ENCODE measurements at regions not wholly inside any gene's neighbourhood (a gene's known extent, or its start where the extent isn't known, plus 50 kb on each side); places are given as distances from the start of the nearest gene placed in this dataset.

DNA sequence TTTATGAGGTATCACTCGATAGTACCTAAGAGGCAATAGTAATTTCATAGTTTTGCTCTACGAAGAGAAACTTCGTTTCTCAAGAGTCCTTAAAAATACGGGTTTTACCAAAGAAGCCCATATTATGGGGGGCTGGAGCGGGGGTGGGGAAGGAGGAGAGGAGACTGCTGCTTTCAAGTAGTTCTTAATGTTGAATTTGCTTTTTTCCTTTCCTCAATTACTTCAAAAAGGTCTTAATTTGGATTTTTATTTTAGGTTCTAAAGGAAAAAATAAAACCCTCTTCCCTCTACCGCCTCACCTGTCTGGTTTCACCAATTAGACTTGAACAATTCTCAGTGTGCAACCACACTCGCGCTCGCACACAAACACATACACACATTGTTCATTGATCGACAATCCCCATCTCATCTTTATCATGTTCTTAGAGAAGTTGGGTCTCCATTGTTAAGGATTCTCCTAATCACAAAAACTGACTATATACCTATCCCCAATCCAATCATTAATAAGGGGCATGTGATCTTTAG is 97.2 kb downstream of the HFE start:
- Histone ChIP-seq H4K20me1 (ENCODE audit: low read depth, low read length) (no peaks in the 10 kb centered on the region), H3K9me3 (ENCODE audit: insufficient read depth, low read length) (no peaks in the 10 kb centered on the region), H3K9ac (ENCODE audit: low read length) (no peak overlapping the region), H3K36me3 (ENCODE audit: low read length) (no peaks in the 10 kb centered on the region), H3F3A (ENCODE audit: insufficient read depth) (peaks cover 29% of the 10 kb centered on the region), H3K9me2 (replicated peaks; ENCODE audit: insufficient read depth, low read length) (no peaks in the 10 kb centered on the region), H3K4me3 (ENCODE audit: insufficient read depth, low read length, poor library complexity, severe bottlenecking) (no peak overlapping the region), H2AFZ (ENCODE audit: low read depth, low read length, severe bottlenecking) (peak overlapping the region; percentile 0), H3K79me2 (ENCODE audit: insufficient read depth, low read length) (no peaks in the 10 kb centered on the region), H3K27ac (ENCODE audit: low read depth, low read length) (no peak overlapping the region), H3K4me2 (ENCODE audit: low read depth, low read length, poor library complexity, severe bottlenecking) (no peak overlapping the region), H3K27me3 (ENCODE audit: low read length) (no peaks in the 10 kb centered on the region)
- TF ChIP-seq, protein P1, sequence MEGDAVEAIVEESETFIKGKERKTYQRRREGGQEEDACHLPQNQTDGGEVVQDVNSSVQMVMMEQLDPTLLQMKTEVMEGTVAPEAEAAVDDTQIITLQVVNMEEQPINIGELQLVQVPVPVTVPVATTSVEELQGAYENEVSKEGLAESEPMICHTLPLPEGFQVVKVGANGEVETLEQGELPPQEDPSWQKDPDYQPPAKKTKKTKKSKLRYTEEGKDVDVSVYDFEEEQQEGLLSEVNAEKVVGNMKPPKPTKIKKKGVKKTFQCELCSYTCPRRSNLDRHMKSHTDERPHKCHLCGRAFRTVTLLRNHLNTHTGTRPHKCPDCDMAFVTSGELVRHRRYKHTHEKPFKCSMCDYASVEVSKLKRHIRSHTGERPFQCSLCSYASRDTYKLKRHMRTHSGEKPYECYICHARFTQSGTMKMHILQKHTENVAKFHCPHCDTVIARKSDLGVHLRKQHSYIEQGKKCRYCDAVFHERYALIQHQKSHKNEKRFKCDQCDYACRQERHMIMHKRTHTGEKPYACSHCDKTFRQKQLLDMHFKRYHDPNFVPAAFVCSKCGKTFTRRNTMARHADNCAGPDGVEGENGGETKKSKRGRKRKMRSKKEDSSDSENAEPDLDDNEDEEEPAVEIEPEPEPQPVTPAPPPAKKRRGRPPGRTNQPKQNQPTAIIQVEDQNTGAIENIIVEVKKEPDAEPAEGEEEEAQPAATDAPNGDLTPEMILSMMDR (IDR thresholded peaks at IDR 0.05; ENCODE audit: insufficient read depth, low read length, poor library complexity, severe bottlenecking): no peak
- TF ChIP-seq EZH2phosphoT487 (conservative IDR thresholded peaks at IDR 0.05; ENCODE audit: low read length): no peak

DNA sequence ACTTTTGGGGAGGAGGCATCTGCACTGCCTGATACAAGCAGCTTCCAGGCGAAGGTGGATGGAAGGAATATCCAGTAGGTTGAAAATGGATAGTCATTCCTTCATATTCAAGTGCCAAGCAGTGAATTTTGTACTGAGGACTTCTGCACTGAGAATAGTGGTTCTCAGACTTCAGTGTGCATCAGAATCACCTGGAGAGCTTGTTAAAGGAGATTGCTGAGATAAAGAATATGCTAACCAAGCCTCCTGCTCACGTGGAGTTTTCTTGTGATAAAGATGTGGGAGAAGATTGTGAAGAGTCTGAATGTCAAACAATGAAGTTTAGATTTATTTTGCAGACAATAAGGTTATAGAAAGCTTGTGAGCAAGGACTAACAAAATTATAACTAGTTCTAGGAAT is 97.8 kb downstream of the HFE start:
- Histone ChIP-seq H3K27ac (ENCODE audit: low read depth, low read length) (no peak overlapping the region), H3K36me3 (ENCODE audit: low read length) (no peaks in the 10 kb centered on the region), H3K79me2 (ENCODE audit: insufficient read depth, low read length) (no peaks in the 10 kb centered on the region), H3K9me2 (replicated peaks; ENCODE audit: insufficient read depth, low read length) (no peaks in the 10 kb centered on the region), H3F3A (ENCODE audit: insufficient read depth) (peaks cover 33% of the 10 kb centered on the region), H3K4me2 (ENCODE audit: low read depth, low read length, poor library complexity, severe bottlenecking) (no peak overlapping the region), H3K9me3 (ENCODE audit: insufficient read depth, low read length) (no peaks in the 10 kb centered on the region), H3K9ac (ENCODE audit: low read length) (no peak overlapping the region), H3K27me3 (ENCODE audit: low read length) (no peaks in the 10 kb centered on the region), H2AFZ (ENCODE audit: low read depth, low read length, severe bottlenecking) (no peak overlapping the region), H3K4me3 (ENCODE audit: insufficient read depth, low read length, poor library complexity, severe bottlenecking) (no peak overlapping the region), H4K20me1 (ENCODE audit: low read depth, low read length) (no peaks in the 10 kb centered on the region)
- no peak for TF ChIP-seq EZH2phosphoT487 (conservative IDR thresholded peaks at IDR 0.05; ENCODE audit: low read length)
- TF ChIP-seq, protein P1 (IDR thresholded peaks at IDR 0.05; ENCODE audit: insufficient read depth, low read length, poor library complexity, severe bottlenecking): no peak

DNA sequence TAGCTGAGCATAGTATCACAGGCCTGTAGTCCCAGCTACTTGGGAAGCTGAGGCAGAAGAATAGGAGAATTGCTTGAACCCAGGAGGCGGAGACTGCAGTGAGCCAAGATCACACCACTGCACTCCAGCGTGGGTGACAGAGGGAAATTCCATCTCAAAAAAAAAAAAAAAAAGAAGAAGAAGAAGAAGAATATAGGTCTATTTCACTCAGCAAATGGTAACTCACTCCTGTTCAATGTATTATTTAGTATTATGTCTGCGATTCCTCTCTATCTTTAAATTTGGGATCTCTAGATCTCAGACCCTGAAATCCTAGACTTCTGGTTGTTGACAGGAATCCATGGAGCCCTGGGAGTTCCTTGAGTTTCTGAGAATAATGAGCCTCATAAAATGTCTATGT is 98.6 kb downstream of the HFE start:
- Histone ChIP-seq H3K27ac (ENCODE audit: low read depth, low read length) (no peak overlapping the region), H3K4me2 (ENCODE audit: low read depth, low read length, poor library complexity, severe bottlenecking) (no peak overlapping the region), H3K4me3 (ENCODE audit: insufficient read depth, low read length, poor library complexity, severe bottlenecking) (no peak overlapping the region), H3K36me3 (ENCODE audit: low read length) (no peaks in the 10 kb centered on the region), H2AFZ (ENCODE audit: low read depth, low read length, severe bottlenecking) (no peak overlapping the region), H3K9ac (ENCODE audit: low read length) (no peak overlapping the region), H3K9me3 (ENCODE audit: insufficient read depth, low read length) (no peaks in the 10 kb centered on the region), H3K27me3 (ENCODE audit: low read length) (no peaks in the 10 kb centered on the region), H3F3A (ENCODE audit: insufficient read depth) (peaks cover 35% of the 10 kb centered on the region), H3K9me2 (replicated peaks; ENCODE audit: insufficient read depth, low read length) (no peaks in the 10 kb centered on the region), H4K20me1 (ENCODE audit: low read depth, low read length) (no peaks in the 10 kb centered on the region), H3K79me2 (ENCODE audit: insufficient read depth, low read length) (no peaks in the 10 kb centered on the region)
- TF ChIP-seq EZH2phosphoT487 (conservative IDR thresholded peaks at IDR 0.05; ENCODE audit: low read length): no peak
- TF ChIP-seq, protein P1 (IDR thresholded peaks at IDR 0.05; ENCODE audit: insufficient read depth, low read length, poor library complexity, severe bottlenecking): no peak

All from SU-DHL-6 (cell line).